GM12875 (cell line): ENCODE measurements at regions not wholly inside any gene's neighbourhood (a gene's known extent, or its start where the extent isn't known, plus 50 kb on each side); places are given as distances from the start of the nearest gene placed in this dataset.

ENCODE experiments used
- H3K4me3 ChIP-seq: one replicate; pipeline ENCODE4 v1.5.1; 2011; ENCODE audit warnings: low read depth, low read length, control low read depth
- TF ChIP-seq, protein P1 (sequence below): IDR thresholded peaks from 2 replicates; pipeline ENCODE4 v1.5.1; 2011; ENCODE audit warnings: low read depth, mild to moderate bottlenecking, control low read depth, inconsistent platforms, low read length, moderate library complexity, borderline replicate concordance; ENCODE audit not compliant: insufficient read depth

GRCh38 chr7:115719963-115720362 lies 310.6 kb downstream of the TFEC start:
- TF ChIP-seq, protein P1, sequence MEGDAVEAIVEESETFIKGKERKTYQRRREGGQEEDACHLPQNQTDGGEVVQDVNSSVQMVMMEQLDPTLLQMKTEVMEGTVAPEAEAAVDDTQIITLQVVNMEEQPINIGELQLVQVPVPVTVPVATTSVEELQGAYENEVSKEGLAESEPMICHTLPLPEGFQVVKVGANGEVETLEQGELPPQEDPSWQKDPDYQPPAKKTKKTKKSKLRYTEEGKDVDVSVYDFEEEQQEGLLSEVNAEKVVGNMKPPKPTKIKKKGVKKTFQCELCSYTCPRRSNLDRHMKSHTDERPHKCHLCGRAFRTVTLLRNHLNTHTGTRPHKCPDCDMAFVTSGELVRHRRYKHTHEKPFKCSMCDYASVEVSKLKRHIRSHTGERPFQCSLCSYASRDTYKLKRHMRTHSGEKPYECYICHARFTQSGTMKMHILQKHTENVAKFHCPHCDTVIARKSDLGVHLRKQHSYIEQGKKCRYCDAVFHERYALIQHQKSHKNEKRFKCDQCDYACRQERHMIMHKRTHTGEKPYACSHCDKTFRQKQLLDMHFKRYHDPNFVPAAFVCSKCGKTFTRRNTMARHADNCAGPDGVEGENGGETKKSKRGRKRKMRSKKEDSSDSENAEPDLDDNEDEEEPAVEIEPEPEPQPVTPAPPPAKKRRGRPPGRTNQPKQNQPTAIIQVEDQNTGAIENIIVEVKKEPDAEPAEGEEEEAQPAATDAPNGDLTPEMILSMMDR: no peak
- no peak overlapping the region for H3K4me3 ChIP-seq

GRCh38 chr7:115709664-115710063 lies 320.9 kb downstream of the TFEC start:
- TF ChIP-seq, protein P1: no peak
- no peak overlapping the region for H3K4me3 ChIP-seq

GRCh38 chr7:115708013-115708341 lies 322.6 kb downstream of the TFEC start:
- H3K4me3 ChIP-seq: no peak overlapping the region
- TF ChIP-seq, protein P1: no peak

DNA sequence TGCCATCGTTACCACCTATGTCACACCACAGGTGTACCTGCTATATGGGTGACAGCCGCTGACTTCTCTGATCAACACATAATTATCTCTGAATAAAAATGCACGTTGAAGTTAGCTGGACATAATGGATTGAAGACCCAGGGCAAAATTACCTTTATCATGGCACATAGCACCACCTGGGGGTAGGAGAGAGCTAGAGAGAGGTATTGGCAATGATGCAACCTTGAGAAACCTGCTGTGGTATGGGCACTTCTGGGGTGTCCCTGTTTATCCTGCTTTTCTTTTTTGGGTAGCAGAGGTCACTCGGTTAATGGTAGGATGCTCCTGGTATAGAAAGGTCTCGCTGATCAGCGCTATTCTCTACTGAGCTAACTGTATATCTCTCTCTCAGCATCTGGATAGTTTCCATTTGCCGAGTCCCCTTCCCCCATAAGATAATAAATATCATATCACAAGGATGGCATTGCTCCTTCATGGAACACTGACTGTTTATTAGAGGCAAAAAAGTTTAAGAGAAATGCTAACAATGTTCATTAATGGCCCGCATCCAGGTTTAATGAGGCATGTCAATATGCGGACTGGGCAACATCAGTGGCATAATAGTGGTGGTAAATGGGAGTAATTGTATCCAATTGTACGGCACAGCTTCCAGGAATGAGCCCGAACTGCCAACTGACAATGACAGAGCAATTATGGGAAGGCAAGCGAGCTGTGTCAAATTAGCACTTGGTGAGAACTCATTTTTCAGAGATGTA lies 323.1 kb downstream of the TFEC start:
- TF ChIP-seq, protein P1: peak; percentile 18; the same call in 1 of the 2 replicates
- no peak overlapping the region for H3K4me3 ChIP-seq

- H3K4me3 ChIP-seq: no peak overlapping the region
- TF ChIP-seq, protein P1: no peak
Observed at GRCh38 chr7:115704884-115705283, 325.7 kb downstream of the TFEC start.

DNA sequence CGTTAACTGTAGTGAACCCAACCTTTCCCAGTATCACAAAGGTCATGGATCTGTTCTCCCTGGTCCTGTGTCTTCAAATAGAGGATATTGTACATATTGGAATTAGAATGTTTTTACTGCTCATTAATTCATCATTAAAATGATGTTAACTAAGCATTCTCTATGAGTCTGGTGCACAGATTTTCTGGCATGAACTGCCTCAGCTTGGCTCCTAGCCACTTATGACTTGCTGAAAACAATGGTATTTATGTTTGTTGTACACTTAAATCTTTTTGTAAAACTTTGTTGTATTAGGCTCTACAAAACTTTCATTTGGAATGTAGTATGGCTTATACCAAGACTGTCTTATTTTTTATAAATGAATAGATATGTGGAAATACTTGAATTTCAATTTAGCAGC lies 329.4 kb downstream of the TFEC start:
- no peak overlapping the region for H3K4me3 ChIP-seq
- TF ChIP-seq, protein P1: no peak

DNA sequence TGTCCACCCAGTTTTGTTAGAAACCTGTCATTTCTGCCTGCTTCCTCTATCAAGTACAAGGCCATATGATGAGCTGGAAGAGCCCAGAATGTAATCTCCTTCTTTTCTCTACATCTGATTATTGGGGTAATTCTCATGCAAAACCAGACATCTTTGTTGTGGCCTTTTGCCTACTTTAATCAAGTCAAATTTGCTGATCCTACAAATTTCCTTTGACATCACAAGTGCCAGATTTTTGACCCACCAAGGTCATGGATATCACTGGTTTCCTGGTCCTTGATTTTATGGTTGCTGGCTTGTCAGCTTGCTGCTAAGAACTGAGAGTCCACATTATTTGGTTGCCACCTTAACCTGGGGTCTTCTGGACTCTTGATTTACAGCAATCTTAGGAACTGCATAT lies 336.1 kb downstream of the TFEC start:
- no peak overlapping the region for H3K4me3 ChIP-seq
- TF ChIP-seq, protein P1: no peak
